ENCODE measurements at regions not wholly inside any gene's neighbourhood (a gene's known extent, or its start where the extent isn't known, plus 50 kb on each side); places are given as distances from the start of the nearest gene placed in this dataset.

DNA sequence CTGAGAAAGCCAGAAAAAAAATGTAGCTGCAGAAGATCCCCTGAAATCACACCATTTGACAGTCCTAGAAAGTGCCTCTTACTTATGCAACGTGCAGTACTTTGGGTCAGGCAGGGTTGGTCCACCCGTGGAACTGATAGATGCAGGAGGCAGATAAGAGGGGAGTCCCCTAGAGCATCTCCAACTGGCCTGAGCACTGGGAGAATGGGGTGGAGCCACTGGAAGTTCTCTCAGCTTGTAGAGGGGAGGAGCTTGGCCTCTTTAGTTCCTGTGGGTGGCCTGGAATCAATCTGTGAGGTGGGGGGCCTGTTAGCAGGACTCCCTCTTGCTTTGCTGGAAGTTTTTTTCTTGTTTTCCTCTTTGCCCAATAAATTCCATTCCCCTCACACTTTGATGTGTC lies 335.7 kb upstream of the NCAM2 start:
- no peak for TF ChIP-seq SIN3A (IDR thresholded peaks at IDR 0.05; ENCODE audit: low read depth)
- TF ChIP-seq RAD21 (IDR thresholded peaks at IDR 0.05; ENCODE audit: low read depth) = no peak
- TF ChIP-seq EZH2 (IDR thresholded peaks at IDR 0.05) = no peak
- TF ChIP-seq, protein P1, sequence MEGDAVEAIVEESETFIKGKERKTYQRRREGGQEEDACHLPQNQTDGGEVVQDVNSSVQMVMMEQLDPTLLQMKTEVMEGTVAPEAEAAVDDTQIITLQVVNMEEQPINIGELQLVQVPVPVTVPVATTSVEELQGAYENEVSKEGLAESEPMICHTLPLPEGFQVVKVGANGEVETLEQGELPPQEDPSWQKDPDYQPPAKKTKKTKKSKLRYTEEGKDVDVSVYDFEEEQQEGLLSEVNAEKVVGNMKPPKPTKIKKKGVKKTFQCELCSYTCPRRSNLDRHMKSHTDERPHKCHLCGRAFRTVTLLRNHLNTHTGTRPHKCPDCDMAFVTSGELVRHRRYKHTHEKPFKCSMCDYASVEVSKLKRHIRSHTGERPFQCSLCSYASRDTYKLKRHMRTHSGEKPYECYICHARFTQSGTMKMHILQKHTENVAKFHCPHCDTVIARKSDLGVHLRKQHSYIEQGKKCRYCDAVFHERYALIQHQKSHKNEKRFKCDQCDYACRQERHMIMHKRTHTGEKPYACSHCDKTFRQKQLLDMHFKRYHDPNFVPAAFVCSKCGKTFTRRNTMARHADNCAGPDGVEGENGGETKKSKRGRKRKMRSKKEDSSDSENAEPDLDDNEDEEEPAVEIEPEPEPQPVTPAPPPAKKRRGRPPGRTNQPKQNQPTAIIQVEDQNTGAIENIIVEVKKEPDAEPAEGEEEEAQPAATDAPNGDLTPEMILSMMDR (IDR thresholded peaks at IDR 0.05 in 2 of 3, conservative IDR thresholded peaks at IDR 0.05 in 1 of 3; ENCODE audit: borderline replicate concordance in 1 of 3, insufficient read depth in 1 of 3, low read depth in 2 of 3, low read length in 2 of 3) = no peak
- no peak for TF ChIP-seq EZH2phosphoT487 (IDR thresholded peaks at IDR 0.05; ENCODE audit: borderline replicate concordance)
- TF ChIP-seq POLR2AphosphoS5 (IDR thresholded peaks at IDR 0.05; ENCODE audit: low read depth, low read length) = no peak
- TF ChIP-seq POLR2A (IDR thresholded peaks at IDR 0.05; ENCODE audit: borderline replicate concordance, extremely low read depth, insufficient read depth, insufficient read length) = no peak
- TF ChIP-seq SRF (IDR thresholded peaks at IDR 0.05; ENCODE audit: low read depth) = no peak
- TF ChIP-seq, protein P2, sequence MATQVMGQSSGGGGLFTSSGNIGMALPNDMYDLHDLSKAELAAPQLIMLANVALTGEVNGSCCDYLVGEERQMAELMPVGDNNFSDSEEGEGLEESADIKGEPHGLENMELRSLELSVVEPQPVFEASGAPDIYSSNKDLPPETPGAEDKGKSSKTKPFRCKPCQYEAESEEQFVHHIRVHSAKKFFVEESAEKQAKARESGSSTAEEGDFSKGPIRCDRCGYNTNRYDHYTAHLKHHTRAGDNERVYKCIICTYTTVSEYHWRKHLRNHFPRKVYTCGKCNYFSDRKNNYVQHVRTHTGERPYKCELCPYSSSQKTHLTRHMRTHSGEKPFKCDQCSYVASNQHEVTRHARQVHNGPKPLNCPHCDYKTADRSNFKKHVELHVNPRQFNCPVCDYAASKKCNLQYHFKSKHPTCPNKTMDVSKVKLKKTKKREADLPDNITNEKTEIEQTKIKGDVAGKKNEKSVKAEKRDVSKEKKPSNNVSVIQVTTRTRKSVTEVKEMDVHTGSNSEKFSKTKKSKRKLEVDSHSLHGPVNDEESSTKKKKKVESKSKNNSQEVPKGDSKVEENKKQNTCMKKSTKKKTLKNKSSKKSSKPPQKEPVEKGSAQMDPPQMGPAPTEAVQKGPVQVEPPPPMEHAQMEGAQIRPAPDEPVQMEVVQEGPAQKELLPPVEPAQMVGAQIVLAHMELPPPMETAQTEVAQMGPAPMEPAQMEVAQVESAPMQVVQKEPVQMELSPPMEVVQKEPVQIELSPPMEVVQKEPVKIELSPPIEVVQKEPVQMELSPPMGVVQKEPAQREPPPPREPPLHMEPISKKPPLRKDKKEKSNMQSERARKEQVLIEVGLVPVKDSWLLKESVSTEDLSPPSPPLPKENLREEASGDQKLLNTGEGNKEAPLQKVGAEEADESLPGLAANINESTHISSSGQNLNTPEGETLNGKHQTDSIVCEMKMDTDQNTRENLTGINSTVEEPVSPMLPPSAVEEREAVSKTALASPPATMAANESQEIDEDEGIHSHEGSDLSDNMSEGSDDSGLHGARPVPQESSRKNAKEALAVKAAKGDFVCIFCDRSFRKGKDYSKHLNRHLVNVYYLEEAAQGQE (IDR thresholded peaks at IDR 0.05; ENCODE audit: low read depth) = no peak
- no peak for TF ChIP-seq JUND (IDR thresholded peaks at IDR 0.05)

Data from HCT116 (cell line).